Naive B cell (primary cell): ENCODE measurements at regions not wholly inside any gene's neighbourhood (a gene's known extent, or its start where the extent isn't known, plus 50 kb on each side); places are given as distances from the start of the nearest gene placed in this dataset.
A peak's percentile ranks its signal among the peaks of the same experiment; 100 is the strongest.

Experiments used
- ATAC-seq, 2 donors: fragments of 150-1000 bp; cut with Tn5 transposase; 2 replicates each; pipeline ENCODE4 v1.10.0; 2021; ENCODE audit warnings: low read depth in 2 of 2, mild to moderate bottlenecking in 2 of 2, moderate library complexity in 2 of 2
- DNase-seq: peaks from one replicate; pipeline ENCODE4 v3.0.0; 2022
- H3K27ac Mint-ChIP-seq, 6 donors: one replicate each; pipeline ENCODE4 v1.8.0; 2020 to 2022; ENCODE audit warnings: mild to moderate bottlenecking in 6 of 6, mixed read lengths in 6 of 6, moderate library complexity in 5 of 6, inconsistent platforms in 2 of 6
- H3K27me3 Mint-ChIP-seq, 3 donors: one replicate each; pipeline ENCODE4 v1.8.0; 2021 to 2022; ENCODE audit warnings: mixed read lengths in 3 of 3, mild to moderate bottlenecking in 1 of 3
- H3K36me3 Mint-ChIP-seq, 2 donors: one replicate each; pipeline ENCODE4 v1.8.0; 2020 to 2022; ENCODE audit warnings: mixed read lengths in 2 of 2, inconsistent platforms in 1 of 2, mild to moderate bottlenecking in 1 of 2
- H3K4me1 Mint-ChIP-seq, 3 donors: one replicate each; pipeline ENCODE4 v1.8.0; 2020 to 2022; ENCODE audit warnings: mixed read lengths in 3 of 3, inconsistent platforms in 1 of 3, mild to moderate bottlenecking in 1 of 3, moderate library complexity in 1 of 3
- H3K4me3 Mint-ChIP-seq, 8 donors: one replicate each; pipeline ENCODE4 v1.8.0; 2020 to 2022; ENCODE audit warnings: mild to moderate bottlenecking in 8 of 8, mixed read lengths in 8 of 8, moderate library complexity in 8 of 8, inconsistent platforms in 2 of 8
- H3K9me3 Mint-ChIP-seq, 7 donors: one replicate each; pipeline ENCODE4 v1.8.0; 2020 to 2022; ENCODE audit warnings: mixed read lengths in 7 of 7, mild to moderate bottlenecking in 5 of 7, inconsistent platforms in 2 of 7, moderate library complexity in 1 of 7

GRCh38 chr18:5091741-5092140 lies 105.3 kb downstream of the AKAIN1 start:
- no peaks in the 10 kb centered on the region for H3K27me3 Mint-ChIP-seq
- peaks cover 6 to 41% (median 14%) of the 10 kb centered on the region in 7 donors for H3K9me3 Mint-ChIP-seq
- H3K36me3 Mint-ChIP-seq: peaks cover 5 to 8% of the 10 kb centered on the region in 2 donors
- ATAC-seq (no peak), DNase-seq (no peak)
- no peaks in the 10 kb centered on the region for H3K4me1 Mint-ChIP-seq
- H3K4me3 Mint-ChIP-seq: no peak overlapping the region
- no peak overlapping the region for H3K27ac Mint-ChIP-seq

DNA sequence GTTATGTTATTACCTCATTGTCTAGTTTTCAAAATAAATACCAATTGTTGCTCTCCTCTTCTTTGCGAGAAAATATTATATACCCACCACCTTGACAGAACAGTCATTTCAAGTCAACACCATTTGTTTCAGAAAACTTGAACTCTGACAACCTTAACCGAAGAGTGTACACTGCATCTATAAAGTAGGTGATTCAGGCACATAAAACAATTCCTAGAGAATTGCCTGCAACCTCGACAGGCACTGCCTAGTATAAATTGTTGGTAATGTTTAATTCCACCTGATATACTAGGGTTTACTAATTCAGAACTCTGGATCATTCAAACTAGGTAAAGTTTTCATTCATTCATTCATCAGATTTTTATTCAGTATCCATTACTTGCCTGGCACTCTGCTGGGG lies 121.8 kb downstream of the AKAIN1 start:
- Mint-ChIP-seq H3K4me1 (no peaks in the 10 kb centered on the region), H3K27me3 (peaks cover 0 to 9% (median 6%) of the 10 kb centered on the region in 3 donors), H3K4me3 (no peak overlapping the region), H3K27ac (no peak overlapping the region), H3K36me3 (no peaks in the 10 kb centered on the region), H3K9me3 (peaks cover 0 to 1% (median 0%) of the 10 kb centered on the region in 7 donors)
- no peak for DNase-seq
- ATAC-seq: no peak

DNA sequence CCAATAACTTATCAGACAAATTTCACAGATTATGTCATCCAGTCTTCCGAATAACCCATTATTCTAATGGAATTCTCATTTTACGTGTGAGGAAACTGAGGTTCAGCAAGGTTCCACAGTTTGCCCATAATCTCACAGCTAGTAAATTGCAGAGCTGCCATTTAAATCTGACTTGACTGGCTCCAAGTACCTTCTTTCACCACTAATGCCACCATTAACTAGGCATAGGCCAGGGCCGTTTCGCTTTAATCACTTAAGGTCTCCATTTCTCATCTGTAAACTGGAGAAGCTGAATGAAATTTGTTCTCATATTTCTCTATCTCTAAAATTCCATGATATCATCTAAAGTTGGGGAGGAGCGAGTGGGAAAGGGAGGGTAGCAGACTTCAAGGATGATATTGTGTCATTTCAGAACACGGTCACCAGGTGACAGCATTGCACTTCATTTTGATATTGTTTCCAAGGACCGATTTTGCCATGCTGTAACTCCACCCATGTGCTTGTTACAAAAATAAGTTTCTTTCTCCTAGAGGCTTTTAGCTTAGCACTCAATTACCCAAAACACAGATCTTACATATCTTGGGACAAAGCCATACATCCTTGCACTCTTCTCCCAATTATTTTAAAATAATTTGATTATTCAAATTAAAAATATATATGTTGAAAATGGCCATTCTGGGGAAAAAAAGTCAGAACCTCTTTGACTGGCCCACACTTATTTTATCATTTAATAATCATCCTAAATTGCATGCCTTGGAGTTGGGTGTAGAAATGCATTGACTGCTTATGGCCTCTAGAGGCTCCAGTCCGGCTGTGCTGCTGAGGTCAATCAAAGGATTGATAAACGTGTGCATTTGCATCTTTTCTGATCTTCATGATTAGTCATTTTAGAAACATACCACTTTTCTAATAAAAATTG lies 123.8 kb downstream of the AKAIN1 start:
- Mint-ChIP-seq H3K4me3 (no peak overlapping the region), H3K9me3 (peaks cover 0 to under 1% (median 0%) of the 10 kb centered on the region in 7 donors), H3K4me1 (no peaks in the 10 kb centered on the region), H3K27ac (no peak overlapping the region), H3K36me3 (no peaks in the 10 kb centered on the region), H3K27me3 (peaks cover 0 to 15% (median 6%) of the 10 kb centered on the region in 3 donors)
- DNase-seq (no peak), ATAC-seq (no peak)

GRCh38 chr18:5068851-5069250 lies 128.2 kb downstream of the AKAIN1 start:
- H3K4me3 Mint-ChIP-seq: no peak overlapping the region
- no peaks in the 10 kb centered on the region for H3K4me1 Mint-ChIP-seq
- H3K9me3 Mint-ChIP-seq: no peaks in the 10 kb centered on the region
- DNase-seq (no peak), ATAC-seq (no peak)
- no peaks in the 10 kb centered on the region for H3K36me3 Mint-ChIP-seq
- H3K27me3 Mint-ChIP-seq: peaks cover 0 to 15% (median 6%) of the 10 kb centered on the region in 3 donors
- H3K27ac Mint-ChIP-seq: no peak overlapping the region

DNA sequence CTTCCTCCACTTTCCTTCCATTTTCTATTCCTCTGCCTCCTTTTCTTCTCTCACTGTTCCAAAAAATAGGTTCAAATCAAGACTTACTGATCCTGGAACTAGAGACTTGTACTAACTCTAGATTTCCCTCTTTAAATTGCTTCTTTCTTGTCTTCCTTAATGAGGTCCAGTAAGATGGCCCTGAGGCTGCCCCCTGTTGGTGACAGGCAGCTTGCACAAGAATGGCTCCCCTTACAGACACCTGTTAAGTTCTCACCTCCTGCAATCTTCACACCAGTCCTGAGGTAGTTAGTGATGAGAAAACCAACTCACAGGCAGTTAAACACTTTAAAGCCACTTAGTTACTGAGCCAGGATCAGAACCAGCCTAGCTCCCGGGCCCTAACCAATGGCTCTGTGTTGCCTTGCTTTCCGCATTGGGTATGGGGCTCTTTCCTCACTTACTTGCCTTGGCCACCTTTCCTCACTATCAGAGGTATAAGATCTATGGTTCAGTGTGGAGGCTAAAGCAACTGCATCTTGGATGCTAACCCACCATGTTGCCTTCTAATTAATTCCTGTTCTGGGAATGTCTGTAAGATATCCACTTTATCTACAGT lies 130.6 kb downstream of the AKAIN1 start:
- H3K4me3 Mint-ChIP-seq: no peak overlapping the region
- no peaks in the 10 kb centered on the region for H3K4me1 Mint-ChIP-seq
- ATAC-seq: no peak
- no peak overlapping the region for H3K27ac Mint-ChIP-seq
- H3K27me3 Mint-ChIP-seq: peaks cover 3 to 16% (median 6%) of the 10 kb centered on the region in 3 donors
- H3K9me3 Mint-ChIP-seq: no peaks in the 10 kb centered on the region
- H3K36me3 Mint-ChIP-seq: no peaks in the 10 kb centered on the region
- no peak for DNase-seq

- Mint-ChIP-seq H3K4me3 (no peak overlapping the region), H3K4me1 (no peaks in the 10 kb centered on the region), H3K27me3 (peaks cover 8 to 23% (median 12%) of the 10 kb centered on the region in 3 donors), H3K27ac (no peak overlapping the region), H3K36me3 (no peaks in the 10 kb centered on the region), H3K9me3 (no peaks in the 10 kb centered on the region)
- ATAC-seq (no peak), DNase-seq (no peak)
Observed at GRCh38 chr18:5065615-5066014, 131.4 kb downstream of the AKAIN1 start.

GRCh38 chr18:5064841-5065370 lies 132.2 kb downstream of the AKAIN1 start:
- ATAC-seq: no peak
- H3K4me3 Mint-ChIP-seq: no peak overlapping the region
- no peak for DNase-seq
- no peak overlapping the region for H3K27ac Mint-ChIP-seq
- H3K36me3 Mint-ChIP-seq: no peaks in the 10 kb centered on the region
- H3K9me3 Mint-ChIP-seq: no peaks in the 10 kb centered on the region
- no peaks in the 10 kb centered on the region for H3K4me1 Mint-ChIP-seq
- peaks cover 8 to 23% (median 12%) of the 10 kb centered on the region in 3 donors for H3K27me3 Mint-ChIP-seq

- Mint-ChIP-seq H3K27me3 (peaks cover 27 to 40% (median 31%) of the 10 kb centered on the region in 3 donors), H3K4me3 (no peak overlapping the region), H3K4me1 (peaks cover 10 to 17% (median 16%) of the 10 kb centered on the region in 3 donors), H3K9me3 (no peaks in the 10 kb centered on the region), H3K36me3 (no peaks in the 10 kb centered on the region), H3K27ac (no peak overlapping the region)
- no peak for ATAC-seq
- no peak for DNase-seq
Observed at GRCh38 chr18:5061785-5062184, 135.3 kb downstream of the AKAIN1 start.

- Mint-ChIP-seq H3K4me3 (no peak overlapping the region), H3K27me3 (peaks cover 33 to 47% (median 40%) of the 10 kb centered on the region in 3 donors), H3K4me1 (peaks cover 10 to 17% (median 16%) of the 10 kb centered on the region in 3 donors), H3K27ac (no peak overlapping the region), H3K36me3 (no peaks in the 10 kb centered on the region), H3K9me3 (no peaks in the 10 kb centered on the region)
- DNase-seq (no peak), ATAC-seq (no peak)
Observed at GRCh38 chr18:5060543-5060942, 136.5 kb downstream of the AKAIN1 start.

- no peak for ATAC-seq
- Mint-ChIP-seq H3K27me3 (peaks cover 33 to 52% (median 48%) of the 10 kb centered on the region in 3 donors), H3K27ac (no peak overlapping the region), H3K9me3 (no peaks in the 10 kb centered on the region), H3K4me1 (peaks cover 10 to 17% (median 16%) of the 10 kb centered on the region in 3 donors), H3K36me3 (no peaks in the 10 kb centered on the region), H3K4me3 (no peak overlapping the region)
- no peak for DNase-seq
Observed at GRCh38 chr18:5059696-5060032, 137.4 kb downstream of the AKAIN1 start.

GRCh38 chr18:5058768-5059695 lies 138.0 kb downstream of the AKAIN1 start:
- DNase-seq (no peak), ATAC-seq (peak; percentile 40 to 63)
- Mint-ChIP-seq H3K4me3 (peak overlapping the region in 6 of 8 donors; percentile 3 to 61 (median 11)), H3K27me3 (peaks cover 33 to 52% (median 48%) of the 10 kb centered on the region in 3 donors), H3K4me1 (peaks cover 10 to 17% (median 16%) of the 10 kb centered on the region in 3 donors), H3K9me3 (no peaks in the 10 kb centered on the region), H3K36me3 (no peaks in the 10 kb centered on the region), H3K27ac (no peak overlapping the region)

GRCh38 chr18:5057386-5058348 lies 139.4 kb downstream of the AKAIN1 start:
- Mint-ChIP-seq H3K36me3 (no peaks in the 10 kb centered on the region), H3K27me3 (peaks cover 29 to 48% (median 45%) of the 10 kb centered on the region in 3 donors), H3K9me3 (no peaks in the 10 kb centered on the region), H3K27ac (no peak overlapping the region), H3K4me3 (peak overlapping the region in 1 of 8 donors; percentile 30), H3K4me1 (peaks cover 10 to 17% (median 16%) of the 10 kb centered on the region in 3 donors)
- ATAC-seq: no peak
- peak; percentile 3 for DNase-seq
